GM19035 (cell line): ENCODE measurements at regions not wholly inside any gene's neighbourhood (a gene's known extent, or its start where the extent isn't known, plus 50 kb on each side); places are given as distances from the start of the nearest gene placed in this dataset.
"Not testable (repeated sequence)": the region's sequence is repeated elsewhere in the genome, so short reads cannot be mapped to it uniquely, and the experiment has no call there.

Experiments used
- ATAC-seq: cut with Tn5 transposase; IDR thresholded peaks from one replicate; pipeline ENCODE4 v1.9.1; 2021; ENCODE audit not compliant: unreplicated experiment

GRCh38 chr3:14252321-14253021 is 73.9 kb downstream of the LSM3 start:
- no peak for ATAC-seq

GRCh38 chr3:14253022-14253706 is 74.5 kb downstream of the LSM3 start:
- ATAC-seq = no peak

- no peak for ATAC-seq
Measured at GRCh38 chr3:14253707-14254382, 75.2 kb downstream of the LSM3 start.

GRCh38 chr3:14254812-14255702 is 76.4 kb downstream of the LSM3 start:
- no peak for ATAC-seq

- ATAC-seq = no peak
Measured at GRCh38 chr3:14256046-14256445, 77.4 kb downstream of the LSM3 start.

GRCh38 chr3:14256561-14257342 is 78.1 kb downstream of the LSM3 start:
- no peak for ATAC-seq

- no peak for ATAC-seq
Measured at GRCh38 chr3:14258906-14259904, 80.6 kb downstream of the LSM3 start.

- no peak for ATAC-seq
Measured at GRCh38 chr3:14260463-14260862, 81.8 kb downstream of the LSM3 start.

GRCh38 chr3:14261229-14261628 is 82.6 kb downstream of the LSM3 start:
- ATAC-seq = peak; percentile 69

- ATAC-seq = no peak
Measured at GRCh38 chr3:14262212-14262611, 83.6 kb downstream of the LSM3 start.

- no peak for ATAC-seq
Measured at GRCh38 chr3:14262867-14263266, 84.2 kb downstream of the LSM3 start.

GRCh38 chr3:14263317-14264005 is 84.8 kb downstream of the LSM3 start:
- no peak for ATAC-seq

GRCh38 chr3:14265246-14265962 is 86.8 kb downstream of the LSM3 start:
- no peak for ATAC-seq

- ATAC-seq = no peak
Measured at GRCh38 chr3:14266361-14266760, 87.7 kb downstream of the LSM3 start.

GRCh38 chr3:14267976-14268375 is 89.4 kb downstream of the LSM3 start:
- ATAC-seq = no peak

- ATAC-seq = no peak
Measured at GRCh38 chr3:14268897-14269296, 90.3 kb downstream of the LSM3 start.

GRCh38 chr3:14272041-14272958 is 93.7 kb downstream of the LSM3 start:
- ATAC-seq = not testable (repeated sequence)
